CD14-positive monocyte (primary cell): ENCODE measurements at regions not wholly inside any gene's neighbourhood (a gene's known extent, or its start where the extent isn't known, plus 50 kb on each side); places are given as distances from the start of the nearest gene placed in this dataset.

Experiments used
- DNase-seq, 3 donors: peaks; one replicate each; pipeline ENCODE4 v3.0.0-alpha.2; 2011 to 2022
- H2AFZ ChIP-seq: 2 replicates; pipeline ENCODE4 v1.6.0; 2012; ENCODE audit warnings: mild to moderate bottlenecking, low read depth, low read length, inconsistent platforms; ENCODE audit not compliant: insufficient read depth, poor library complexity, severe bottlenecking
- H3K27ac ChIP-seq, 2 donors: 1 replicate in 1 of 2; 2 replicates in 1 of 2; pipeline ENCODE4 v1.5.1; 2012 to 2013; ENCODE audit warnings: low read length in 2 of 2, control low read depth in 1 of 2, inconsistent platforms in 1 of 2, low read depth in 1 of 2, mild to moderate bottlenecking in 1 of 2
- H3K27me3 ChIP-seq, 2 donors: one replicate each; pipeline versions ENCODE4 v1.6.0 to v1.6.1; 2011 to 2013; ENCODE audit warnings: low read length in 2 of 2; ENCODE audit not compliant: control insufficient read depth in 2 of 2, insufficient read depth in 2 of 2
- H3K36me3 ChIP-seq, 2 donors: replicated peaks in 1 of 2; 1 replicate in 1 of 2; 2 replicates in 1 of 2; pipeline versions ENCODE4 v1.5.1 to v1.6.1; 2012 to 2013; ENCODE audit warnings: low read length in 2 of 2, control low read depth in 1 of 2, inconsistent platforms in 1 of 2, mild to moderate bottlenecking in 1 of 2; ENCODE audit not compliant: insufficient read depth in 2 of 2, control insufficient read depth in 1 of 2
- H3K4me1 ChIP-seq, 2 donors: 1 replicate in 1 of 2; 2 replicates in 1 of 2; pipeline versions ENCODE4 v1.5.1 to v1.6.1; 2012 to 2013; ENCODE audit warnings: low read length in 2 of 2, control low read depth in 1 of 2, inconsistent platforms in 1 of 2, mild to moderate bottlenecking in 1 of 2, moderate library complexity in 1 of 2; ENCODE audit not compliant: insufficient read depth in 2 of 2, control insufficient read depth in 1 of 2
- H3K4me2 ChIP-seq: replicated peaks from 2 replicates; pipeline ENCODE3; 2012; ENCODE audit warnings: low read length, moderate library complexity, mild to moderate bottlenecking; ENCODE audit not compliant: poor library complexity, severe bottlenecking; ENCODE audit errors: extremely low read depth
- H3K4me3 ChIP-seq, 3 experiments: fragments of 200-600 bp in 1 of 3; sonication (generic) in 1 of 3; replicated peaks in 1 of 3; 1 replicate in 2 of 3; 2 replicates in 1 of 3; pipeline ENCODE4 v1.5.1; 2011 to 2013; ENCODE audit warnings: low read length in 3 of 3, mild to moderate bottlenecking in 3 of 3, control low read depth in 2 of 3, low read depth in 2 of 3, inconsistent platforms in 1 of 3, moderate library complexity in 1 of 3
- H3K79me2 ChIP-seq: 2 replicates; pipeline ENCODE4 v1.6.0; 2012; ENCODE audit warnings: mild to moderate bottlenecking, control low read depth, inconsistent platforms, low read length, moderate library complexity; ENCODE audit not compliant: insufficient read depth
- H3K9ac ChIP-seq: 2 replicates; pipeline ENCODE4 v1.6.0; 2017; ENCODE audit warnings: low read length, mild to moderate bottlenecking; ENCODE audit not compliant: insufficient read depth, poor library complexity, severe bottlenecking
- H3K9me3 ChIP-seq, 2 donors: replicated peaks in 1 of 2; 1 replicate in 1 of 2; 2 replicates in 1 of 2; pipeline versions ENCODE4 v1.5.1 to v1.6.1; 2012 to 2013; ENCODE audit warnings: low read length in 2 of 2, control low read depth in 1 of 2; ENCODE audit not compliant: control insufficient read depth in 1 of 2, insufficient read depth in 1 of 2
- H4K20me1 ChIP-seq: 2 replicates; pipeline ENCODE4 v1.6.0; 2012; ENCODE audit warnings: mild to moderate bottlenecking, low read length, control low read depth, moderate library complexity; ENCODE audit not compliant: insufficient read depth
- H3K27ac Mint-ChIP-seq, 7 donors: one replicate each; pipeline ENCODE4 v1.8.0; 2020; ENCODE audit warnings: mild to moderate bottlenecking in 7 of 7, mixed read lengths in 7 of 7, moderate library complexity in 6 of 7, inconsistent platforms in 2 of 7
- H3K27me3 Mint-ChIP-seq, 3 donors: one replicate each; pipeline ENCODE4 v1.8.0; 2021 to 2022; ENCODE audit warnings: low read depth in 3 of 3, mild to moderate bottlenecking in 3 of 3, mixed read lengths in 3 of 3, moderate library complexity in 3 of 3, inconsistent platforms in 1 of 3
- H3K36me3 Mint-ChIP-seq, 2 donors: one replicate each; pipeline ENCODE4 v1.8.0; 2020; ENCODE audit warnings: mixed read lengths in 2 of 2, inconsistent platforms in 1 of 2, mild to moderate bottlenecking in 1 of 2
- H3K4me1 Mint-ChIP-seq: one replicate; pipeline ENCODE4 v1.8.0; 2020; ENCODE audit warnings: mild to moderate bottlenecking, mixed read lengths
- H3K4me3 Mint-ChIP-seq, 2 donors: one replicate each; pipeline ENCODE4 v1.8.0; 2020; ENCODE audit warnings: mild to moderate bottlenecking in 2 of 2, mixed read lengths in 2 of 2, moderate library complexity in 1 of 2
- H3K9me3 Mint-ChIP-seq, 7 donors: one replicate each; pipeline ENCODE4 v1.8.0; 2020 to 2022; ENCODE audit warnings: mixed read lengths in 7 of 7, mild to moderate bottlenecking in 6 of 7, moderate library complexity in 6 of 7, inconsistent platforms in 2 of 7
- whole genome bisulfite sequencing: methylation state at CpG from one replicate; pipeline ENCODE4 v1.1.5; 2013; ENCODE audit warnings: missing lambda C conversion rate; ENCODE audit not compliant: insufficient coverage; 5-methylcytosine and 5-hydroxymethylcytosine counted together
- intact Hi-C, 2 donors: fragments of 100-400 bp; cut with micrococcal nuclease; formaldehyde crosslinking; loops; one replicate each; pipeline versions ENCODE4 v1.15.0 to v1.15.1; 2023
- TF ChIP-seq, protein P1 (sequence below): fragments of 200-600 bp; IDR thresholded peaks from one replicate; pipeline ENCODE4 v1.8.0; 2022; ENCODE audit warnings: antibody characterized with exemption, mild to moderate bottlenecking

DNA sequence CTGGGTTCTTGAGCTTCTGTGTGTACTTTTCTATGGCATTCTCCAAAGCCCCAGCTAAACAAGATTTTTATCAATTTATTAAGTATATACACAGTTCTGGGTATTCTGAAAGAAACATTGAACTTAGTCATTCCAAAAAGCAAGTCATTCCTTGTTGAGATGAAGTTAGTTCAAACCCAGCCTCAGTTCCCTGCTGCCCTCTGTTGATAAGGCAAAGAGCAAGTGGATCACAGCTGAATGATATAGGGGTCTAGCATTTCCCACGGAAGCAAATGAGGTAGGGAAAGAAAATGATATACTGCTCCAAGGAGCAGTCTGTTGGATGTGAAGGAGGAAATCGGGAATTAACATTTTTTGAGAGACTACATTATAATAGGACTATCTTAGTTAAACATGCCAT lies 841.8 kb upstream of the TENM4 start:
- Histone ChIP-seq H3K4me1 (no peaks in the 10 kb centered on the region), H3K4me3 (no peak overlapping the region), H3K79me2 (no peaks in the 10 kb centered on the region), H3K36me3 (no peaks in the 10 kb centered on the region), H2AFZ (no peak overlapping the region), H3K27me3 (no peaks in the 10 kb centered on the region), H3K9ac (no peak overlapping the region), H3K9me3 (no peaks in the 10 kb centered on the region), H3K27ac (no peak overlapping the region), H3K4me2 (no peak overlapping the region), H4K20me1 (no peaks in the 10 kb centered on the region)
- no peak overlapping the region for H3K4me3 Mint-ChIP-seq
- H3K4me1 Mint-ChIP-seq = no peaks in the 10 kb centered on the region
- 80% methylated on average over 1 of the region's 2 CpGs for WGBS
- TF ChIP-seq, protein P1, sequence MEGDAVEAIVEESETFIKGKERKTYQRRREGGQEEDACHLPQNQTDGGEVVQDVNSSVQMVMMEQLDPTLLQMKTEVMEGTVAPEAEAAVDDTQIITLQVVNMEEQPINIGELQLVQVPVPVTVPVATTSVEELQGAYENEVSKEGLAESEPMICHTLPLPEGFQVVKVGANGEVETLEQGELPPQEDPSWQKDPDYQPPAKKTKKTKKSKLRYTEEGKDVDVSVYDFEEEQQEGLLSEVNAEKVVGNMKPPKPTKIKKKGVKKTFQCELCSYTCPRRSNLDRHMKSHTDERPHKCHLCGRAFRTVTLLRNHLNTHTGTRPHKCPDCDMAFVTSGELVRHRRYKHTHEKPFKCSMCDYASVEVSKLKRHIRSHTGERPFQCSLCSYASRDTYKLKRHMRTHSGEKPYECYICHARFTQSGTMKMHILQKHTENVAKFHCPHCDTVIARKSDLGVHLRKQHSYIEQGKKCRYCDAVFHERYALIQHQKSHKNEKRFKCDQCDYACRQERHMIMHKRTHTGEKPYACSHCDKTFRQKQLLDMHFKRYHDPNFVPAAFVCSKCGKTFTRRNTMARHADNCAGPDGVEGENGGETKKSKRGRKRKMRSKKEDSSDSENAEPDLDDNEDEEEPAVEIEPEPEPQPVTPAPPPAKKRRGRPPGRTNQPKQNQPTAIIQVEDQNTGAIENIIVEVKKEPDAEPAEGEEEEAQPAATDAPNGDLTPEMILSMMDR = no peak
- H3K27me3 Mint-ChIP-seq = peaks cover 0 to 2% (median 0%) of the 10 kb centered on the region in 3 donors
- H3K36me3 Mint-ChIP-seq = no peaks in the 10 kb centered on the region
- intact Hi-C loops = no loop called here
- DNase-seq = no peak
- no peak overlapping the region for H3K27ac Mint-ChIP-seq
- peaks cover 0 to 6% (median 3%) of the 10 kb centered on the region in 7 donors for H3K9me3 Mint-ChIP-seq

DNA sequence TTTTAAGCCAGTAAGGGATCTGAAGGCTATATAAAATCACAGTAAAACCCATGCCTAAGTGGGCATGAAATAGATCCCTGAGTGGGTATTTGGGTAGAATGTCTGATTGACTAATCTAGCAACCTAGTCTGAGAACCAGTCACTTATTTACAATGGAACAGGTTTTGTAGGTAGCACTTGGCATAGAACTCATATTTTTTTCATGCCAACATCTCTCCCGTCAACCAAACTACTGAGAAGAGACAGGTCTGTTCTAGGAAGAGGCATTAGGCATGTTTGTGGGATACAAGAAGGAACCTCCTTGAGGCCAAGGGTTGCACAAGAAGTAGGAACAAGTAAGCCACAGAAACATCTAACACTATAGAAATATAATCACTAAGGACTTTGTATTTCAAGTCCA lies 840.4 kb upstream of the TENM4 start:
- H3K4me1 Mint-ChIP-seq = no peaks in the 10 kb centered on the region
- no peaks in the 10 kb centered on the region for H3K36me3 Mint-ChIP-seq
- H4K20me1 ChIP-seq = no peaks in the 10 kb centered on the region
- H3K27me3 Mint-ChIP-seq = peaks cover 0 to 2% (median 0%) of the 10 kb centered on the region in 3 donors
- H3K4me3 ChIP-seq = no peak overlapping the region
- H3K9me3 Mint-ChIP-seq = peaks cover 0 to 6% (median 3%) of the 10 kb centered on the region in 7 donors
- no peak overlapping the region for H3K27ac ChIP-seq
- H3K9ac ChIP-seq = no peak overlapping the region
- WGBS = no CpG with 5 or more reads among the region's 1 CpG
- no peak overlapping the region for H3K4me2 ChIP-seq
- no peak overlapping the region for H2AFZ ChIP-seq
- TF ChIP-seq, protein P1 = no peak
- H3K36me3 ChIP-seq = no peaks in the 10 kb centered on the region
- H3K27ac Mint-ChIP-seq = no peak overlapping the region
- no peaks in the 10 kb centered on the region for H3K4me1 ChIP-seq
- no peaks in the 10 kb centered on the region for H3K9me3 ChIP-seq
- no peaks in the 10 kb centered on the region for H3K79me2 ChIP-seq
- H3K4me3 Mint-ChIP-seq = no peak overlapping the region
- DNase-seq = no peak
- H3K27me3 ChIP-seq = no peaks in the 10 kb centered on the region
- intact Hi-C loops = no loop called here
